ENCODE measurements at regions not wholly inside any gene's neighbourhood (a gene's known extent, or its start where the extent isn't known, plus 50 kb on each side); places are given as distances from the start of the nearest gene placed in this dataset.

- no peak for DNase-seq (ENCODE audit: low spot score)
Measured at GRCh38 chr6:48183178-48183577, 72.2 kb upstream of the PTCHD4 start.

- DNase-seq (ENCODE audit: low spot score): no peak
Measured at GRCh38 chr6:48178700-48179099, 67.7 kb upstream of the PTCHD4 start.

GRCh38 chr6:48177786-48178185, 66.8 kb upstream of the PTCHD4 start:
- DNase-seq (ENCODE audit: low spot score): no peak

GRCh38 chr6:48176645-48177308, 65.8 kb upstream of the PTCHD4 start:
- DNase-seq (ENCODE audit: low spot score): no peak

- no peak for DNase-seq (ENCODE audit: low spot score)
Measured at GRCh38 chr6:48169635-48170034, 58.6 kb upstream of the PTCHD4 start.
